NT2/D1 (cell line): ENCODE measurements at regions not wholly inside any gene's neighbourhood (a gene's known extent, or its start where the extent isn't known, plus 50 kb on each side); places are given as distances from the start of the nearest gene placed in this dataset.
A peak's percentile ranks its signal among the peaks of the same experiment; 100 is the strongest.

Source experiments
- DNase-seq: peaks from one replicate; pipeline ENCODE4 v3.0.0-alpha.2; 2011; ENCODE audit warnings: low read depth, low spot score
- H3K27me3 ChIP-seq: 2 replicates; pipeline ENCODE4 v1.6.0; 2011; ENCODE audit warnings: mild to moderate bottlenecking; ENCODE audit not compliant: insufficient read length, insufficient read depth
- H3K36me3 ChIP-seq: 2 replicates; pipeline ENCODE4 v1.6.1; 2011; ENCODE audit warnings: mild to moderate bottlenecking, low read length, mixed read lengths; ENCODE audit not compliant: insufficient read depth, insufficient read length
- H3K4me1 ChIP-seq: 2 replicates; pipeline ENCODE4 v1.5.1; 2011; ENCODE audit not compliant: insufficient read depth, insufficient read length
- H3K4me3 ChIP-seq: 2 replicates; pipeline ENCODE4 v1.5.1; 2011; ENCODE audit warnings: low read depth; ENCODE audit not compliant: insufficient read length
- H3K9ac ChIP-seq: 2 replicates; pipeline ENCODE4 v1.6.0; 2011; ENCODE audit warnings: low read depth; ENCODE audit not compliant: insufficient read length
- H3K9me3 ChIP-seq: 2 replicates; pipeline ENCODE4 v1.5.1; 2011; ENCODE audit warnings: mild to moderate bottlenecking, low read length; ENCODE audit not compliant: insufficient read depth
- SUZ12 ChIP-seq: IDR thresholded peaks from 2 replicates; pipeline ENCODE4 v1.6.1; 2011; ENCODE audit not compliant: insufficient read length, insufficient read depth; ENCODE audit errors: extremely low read depth
- YY1 ChIP-seq: IDR thresholded peaks from 2 replicates; pipeline ENCODE4 v1.6.1; 2011; ENCODE audit not compliant: insufficient read length, insufficient read depth
- ZNF274 ChIP-seq: IDR thresholded peaks from 2 replicates; pipeline ENCODE4 v1.6.1; 2011; ENCODE audit warnings: mild to moderate bottlenecking, low read depth, low read length

DNA sequence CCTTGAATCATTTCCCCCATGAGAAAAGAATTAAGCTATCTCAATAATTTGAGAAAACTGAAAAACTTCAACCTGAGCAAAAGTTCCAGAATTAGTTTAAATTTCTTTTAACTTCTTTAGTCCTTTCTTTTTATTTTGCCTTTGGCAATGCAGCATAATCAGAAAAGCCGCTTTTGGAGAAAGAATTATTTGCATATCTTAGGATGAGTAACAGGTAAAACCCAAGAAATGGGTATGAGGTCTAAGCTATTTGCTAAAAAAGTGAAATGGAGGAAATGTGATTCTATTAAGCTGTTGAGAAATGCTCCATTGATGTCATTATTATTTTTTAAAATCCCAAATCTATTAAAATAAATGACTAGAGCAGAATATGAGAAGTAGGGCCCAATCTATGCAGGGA lies 1238.3 kb upstream of the GBE1 start:
- Histone ChIP-seq H3K4me3 (no peak overlapping the region), H3K9ac (no peak overlapping the region), H3K4me1 (no peaks in the 10 kb centered on the region), H3K36me3 (no peaks in the 10 kb centered on the region), H3K27me3 (no peaks in the 10 kb centered on the region), H3K9me3 (no peaks in the 10 kb centered on the region)
- DNase-seq, result no peak
- no peak for TF ChIP-seq YY1
- TF ChIP-seq ZNF274, result no peak
- TF ChIP-seq SUZ12, result no peak

GRCh38 chr3:82978368-82978767 lies 1216.9 kb upstream of the GBE1 start:
- H3K36me3 ChIP-seq, result no peaks in the 10 kb centered on the region
- DNase-seq, result no peak
- H3K27me3 ChIP-seq, result no peaks in the 10 kb centered on the region
- no peak overlapping the region for H3K9ac ChIP-seq
- no peaks in the 10 kb centered on the region for H3K4me1 ChIP-seq
- no peak for TF ChIP-seq SUZ12
- H3K4me3 ChIP-seq, result no peak overlapping the region
- H3K9me3 ChIP-seq, result no peaks in the 10 kb centered on the region

DNA sequence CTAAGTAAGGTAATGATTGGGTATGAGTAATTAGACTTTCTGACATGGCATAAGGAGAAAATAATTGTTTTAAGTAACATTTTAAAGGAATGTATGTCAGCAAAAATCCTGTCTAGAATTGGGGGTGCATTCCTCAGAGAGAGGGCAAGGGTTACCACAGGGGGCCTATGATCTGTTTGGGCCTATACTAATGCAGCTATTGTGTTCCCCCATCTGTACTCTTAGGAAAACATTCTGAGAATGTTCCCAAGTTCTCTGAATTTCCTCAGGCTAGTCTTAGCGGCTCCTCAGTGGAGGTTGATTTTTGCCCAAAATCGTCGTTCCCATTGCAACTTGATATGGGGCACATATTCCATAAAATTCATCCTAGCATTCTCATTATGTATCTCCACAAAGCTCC lies 1216.4 kb upstream of the GBE1 start:
- no peaks in the 10 kb centered on the region for H3K9me3 ChIP-seq
- no peak overlapping the region for H3K4me3 ChIP-seq
- TF ChIP-seq ZNF274 (no peak), SUZ12 (no peak), YY1 (no peak)
- H3K4me1 ChIP-seq, result no peaks in the 10 kb centered on the region
- no peak overlapping the region for H3K9ac ChIP-seq
- no peaks in the 10 kb centered on the region for H3K27me3 ChIP-seq
- DNase-seq, result peak; percentile 44
- no peaks in the 10 kb centered on the region for H3K36me3 ChIP-seq

- Histone ChIP-seq H3K9me3 (no peaks in the 10 kb centered on the region), H3K4me1 (no peaks in the 10 kb centered on the region), H3K36me3 (no peaks in the 10 kb centered on the region), H3K4me3 (no peak overlapping the region), H3K9ac (no peak overlapping the region), H3K27me3 (no peaks in the 10 kb centered on the region)
- TF ChIP-seq SUZ12 (no peak), ZNF274 (no peak), YY1 (no peak)
- DNase-seq, result no peak
Measured at GRCh38 chr3:82973791-82974190, 1212.3 kb upstream of the GBE1 start.

DNA sequence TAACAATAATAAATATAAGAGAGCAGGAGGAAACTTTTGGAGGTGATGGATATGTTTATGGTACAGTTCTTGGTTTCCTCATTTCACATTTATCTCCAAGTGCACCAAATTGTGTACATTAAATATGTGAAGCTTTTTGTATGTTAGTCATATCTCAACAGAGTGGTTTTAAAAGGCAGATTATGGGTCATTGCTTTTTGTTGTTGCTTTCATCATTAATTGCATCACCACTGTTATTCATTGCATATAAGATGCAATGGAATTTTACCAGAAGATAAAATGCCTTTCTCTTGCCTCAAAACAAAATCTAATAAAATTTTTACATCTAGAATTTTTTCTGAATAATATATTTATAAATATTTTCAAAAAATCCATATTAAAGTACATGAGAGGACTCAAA lies 1198.9 kb upstream of the GBE1 start:
- Histone ChIP-seq H3K4me1 (no peaks in the 10 kb centered on the region), H3K9me3 (no peaks in the 10 kb centered on the region), H3K9ac (no peak overlapping the region), H3K36me3 (no peaks in the 10 kb centered on the region), H3K27me3 (no peaks in the 10 kb centered on the region), H3K4me3 (no peak overlapping the region)
- TF ChIP-seq ZNF274, result no peak
- TF ChIP-seq YY1, result no peak
- TF ChIP-seq SUZ12, result no peak
- DNase-seq, result no peak

GRCh38 chr3:82957696-82958095 lies 1196.3 kb upstream of the GBE1 start:
- Histone ChIP-seq H3K27me3 (no peaks in the 10 kb centered on the region), H3K9me3 (no peaks in the 10 kb centered on the region), H3K36me3 (no peaks in the 10 kb centered on the region), H3K4me3 (no peak overlapping the region), H3K9ac (no peak overlapping the region), H3K4me1 (no peaks in the 10 kb centered on the region)
- no peak for TF ChIP-seq YY1
- no peak for TF ChIP-seq ZNF274
- TF ChIP-seq SUZ12, result no peak
- no peak for DNase-seq

DNA sequence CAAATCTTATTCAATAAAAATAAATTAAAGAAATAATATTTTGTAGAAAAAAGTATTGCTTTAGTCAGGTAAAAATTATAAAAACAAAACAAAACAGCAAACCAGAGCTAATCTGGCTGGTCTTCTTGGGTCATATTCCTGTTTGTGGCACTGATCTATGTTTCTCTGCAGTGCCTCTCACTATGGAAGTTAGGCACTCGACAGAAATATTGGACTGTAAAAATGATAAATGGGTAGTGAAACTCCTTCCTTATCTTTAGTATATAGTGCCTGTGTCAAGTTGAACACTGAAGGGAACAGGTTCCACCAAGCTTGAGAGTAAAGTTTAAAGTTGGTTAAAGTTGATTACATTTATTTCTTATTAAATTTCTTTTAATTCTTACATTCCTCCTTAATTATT lies 1195.6 kb upstream of the GBE1 start:
- no peaks in the 10 kb centered on the region for H3K4me1 ChIP-seq
- no peak overlapping the region for H3K9ac ChIP-seq
- no peaks in the 10 kb centered on the region for H3K36me3 ChIP-seq
- H3K9me3 ChIP-seq, result no peaks in the 10 kb centered on the region
- TF ChIP-seq SUZ12 (no peak), ZNF274 (no peak), YY1 (no peak)
- no peak for DNase-seq
- no peak overlapping the region for H3K4me3 ChIP-seq
- H3K27me3 ChIP-seq, result no peaks in the 10 kb centered on the region

GRCh38 chr3:82954486-82954885 lies 1193.0 kb upstream of the GBE1 start:
- no peak overlapping the region for H3K9ac ChIP-seq
- TF ChIP-seq ZNF274 (no peak), YY1 (no peak), SUZ12 (no peak)
- no peak for DNase-seq
- H3K4me3 ChIP-seq, result no peak overlapping the region
- H3K27me3 ChIP-seq, result no peaks in the 10 kb centered on the region
- no peaks in the 10 kb centered on the region for H3K9me3 ChIP-seq
- no peaks in the 10 kb centered on the region for H3K4me1 ChIP-seq
- H3K36me3 ChIP-seq, result no peaks in the 10 kb centered on the region
